ENCODE measurements at regions not wholly inside any gene's neighbourhood (a gene's known extent, or its start where the extent isn't known, plus 50 kb on each side); places are given as distances from the start of the nearest gene placed in this dataset.
"Not testable (repeated sequence)": the region's sequence is repeated elsewhere in the genome, so short reads cannot be mapped to it uniquely, and the experiment has no call there.

DNA sequence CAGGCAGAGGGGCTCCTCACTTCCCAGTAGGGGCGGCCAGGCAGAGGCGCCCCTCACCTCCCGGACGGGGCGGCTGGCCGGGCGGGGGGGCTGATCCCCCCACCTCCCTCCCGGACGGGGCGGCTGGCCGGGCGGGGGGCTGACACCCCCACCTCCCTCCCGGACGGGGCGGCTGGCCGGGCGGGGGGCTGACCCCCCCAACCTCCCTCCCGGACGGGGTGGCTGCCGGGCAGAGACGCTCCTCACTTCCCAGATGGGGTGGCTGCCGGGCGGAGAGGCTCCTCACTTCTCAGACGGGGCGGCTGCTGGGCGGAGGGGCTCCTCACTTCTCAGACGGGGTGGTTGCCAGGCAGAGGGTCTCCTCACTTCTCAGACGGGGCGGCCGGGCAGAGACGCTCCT is 80.0 kb upstream of the PNPT1 start:
- TF ChIP-seq, protein P1, sequence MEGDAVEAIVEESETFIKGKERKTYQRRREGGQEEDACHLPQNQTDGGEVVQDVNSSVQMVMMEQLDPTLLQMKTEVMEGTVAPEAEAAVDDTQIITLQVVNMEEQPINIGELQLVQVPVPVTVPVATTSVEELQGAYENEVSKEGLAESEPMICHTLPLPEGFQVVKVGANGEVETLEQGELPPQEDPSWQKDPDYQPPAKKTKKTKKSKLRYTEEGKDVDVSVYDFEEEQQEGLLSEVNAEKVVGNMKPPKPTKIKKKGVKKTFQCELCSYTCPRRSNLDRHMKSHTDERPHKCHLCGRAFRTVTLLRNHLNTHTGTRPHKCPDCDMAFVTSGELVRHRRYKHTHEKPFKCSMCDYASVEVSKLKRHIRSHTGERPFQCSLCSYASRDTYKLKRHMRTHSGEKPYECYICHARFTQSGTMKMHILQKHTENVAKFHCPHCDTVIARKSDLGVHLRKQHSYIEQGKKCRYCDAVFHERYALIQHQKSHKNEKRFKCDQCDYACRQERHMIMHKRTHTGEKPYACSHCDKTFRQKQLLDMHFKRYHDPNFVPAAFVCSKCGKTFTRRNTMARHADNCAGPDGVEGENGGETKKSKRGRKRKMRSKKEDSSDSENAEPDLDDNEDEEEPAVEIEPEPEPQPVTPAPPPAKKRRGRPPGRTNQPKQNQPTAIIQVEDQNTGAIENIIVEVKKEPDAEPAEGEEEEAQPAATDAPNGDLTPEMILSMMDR (IDR thresholded peaks at IDR 0.05 in 4 of 5, conservative IDR thresholded peaks at IDR 0.05 in 1 of 5), result not testable (repeated sequence)
- TF ChIP-seq POLR2A (IDR thresholded peaks at IDR 0.05), result not testable (repeated sequence)

Measured in gastrocnemius medialis (tissue), 4 donors.